Peyer's patch (tissue), 4 donors: ENCODE measurements at regions not wholly inside any gene's neighbourhood (a gene's known extent, or its start where the extent isn't known, plus 50 kb on each side); places are given as distances from the start of the nearest gene placed in this dataset.

Experiments
- CTCF ChIP-seq, 6 experiments: fragments of 450-650 bp in 4 of 6; fragments of 200-600 bp in 2 of 6; sonication (generic) in 1 of 6; IDR thresholded peaks; one replicate each; pipeline ENCODE4 v1.5.1; 2017 to 2019; ENCODE audit warnings: antibody characterized with exemption in 6 of 6, mild to moderate bottlenecking in 3 of 6, moderate library complexity in 1 of 6
- POLR2A ChIP-seq, 2 donors: fragments of 450-650 bp; IDR thresholded peaks; one replicate each; pipeline ENCODE4 v1.5.1; 2017; ENCODE audit warnings: antibody characterized with exemption in 2 of 2, mild to moderate bottlenecking in 2 of 2, moderate library complexity in 2 of 2

GRCh38 chr6:15106958-15107643, 138.8 kb upstream of the JARID2 start:
- TF ChIP-seq CTCF (IDR thresholded peaks at IDR 0.05) (no peak), POLR2A (IDR thresholded peaks at IDR 0.05) (no peak)
